T-helper 1 cell (primary cell): ENCODE measurements at regions not wholly inside any gene's neighbourhood (a gene's known extent, or its start where the extent isn't known, plus 50 kb on each side); places are given as distances from the start of the nearest gene placed in this dataset.

ENCODE experiments used
- DNase-seq, 5 donors: peaks; one replicate each; pipeline ENCODE4 v3.0.0-alpha.2; 2012 to 2020

DNA sequence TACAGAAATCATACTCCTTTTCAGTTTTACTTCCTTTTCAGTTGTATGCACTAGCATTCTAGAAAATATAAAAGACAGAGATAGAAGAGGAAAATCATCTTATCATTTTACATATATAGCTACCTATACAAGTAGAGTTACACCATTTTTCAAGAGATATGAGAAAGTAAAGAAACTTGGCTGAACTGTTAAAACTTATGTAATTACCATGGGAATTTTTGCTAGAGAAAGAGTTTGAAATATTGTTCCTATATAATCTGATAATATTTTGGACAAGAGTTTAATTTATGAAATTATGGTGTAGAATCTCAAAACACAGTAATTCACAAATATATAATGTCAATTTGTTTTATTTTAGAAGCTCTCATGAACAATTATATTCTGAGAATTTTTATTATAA, 180.8 kb downstream of the PLPPR4 start:
- DNase-seq, result no peak

- no peak for DNase-seq
These were observed 181.2 kb downstream of the PLPPR4 start for GRCh38 chr1:99445486-99445885.

- DNase-seq, result no peak
These were observed 183.4 kb downstream of the PLPPR4 start for GRCh38 chr1:99447721-99448120.

- DNase-seq, result no peak
These were observed 190.2 kb upstream of the PALMD start for GRCh38 chr1:99455760-99456159.

GRCh38 chr1:99456536-99456935, 189.4 kb upstream of the PALMD start:
- DNase-seq, result no peak

DNA sequence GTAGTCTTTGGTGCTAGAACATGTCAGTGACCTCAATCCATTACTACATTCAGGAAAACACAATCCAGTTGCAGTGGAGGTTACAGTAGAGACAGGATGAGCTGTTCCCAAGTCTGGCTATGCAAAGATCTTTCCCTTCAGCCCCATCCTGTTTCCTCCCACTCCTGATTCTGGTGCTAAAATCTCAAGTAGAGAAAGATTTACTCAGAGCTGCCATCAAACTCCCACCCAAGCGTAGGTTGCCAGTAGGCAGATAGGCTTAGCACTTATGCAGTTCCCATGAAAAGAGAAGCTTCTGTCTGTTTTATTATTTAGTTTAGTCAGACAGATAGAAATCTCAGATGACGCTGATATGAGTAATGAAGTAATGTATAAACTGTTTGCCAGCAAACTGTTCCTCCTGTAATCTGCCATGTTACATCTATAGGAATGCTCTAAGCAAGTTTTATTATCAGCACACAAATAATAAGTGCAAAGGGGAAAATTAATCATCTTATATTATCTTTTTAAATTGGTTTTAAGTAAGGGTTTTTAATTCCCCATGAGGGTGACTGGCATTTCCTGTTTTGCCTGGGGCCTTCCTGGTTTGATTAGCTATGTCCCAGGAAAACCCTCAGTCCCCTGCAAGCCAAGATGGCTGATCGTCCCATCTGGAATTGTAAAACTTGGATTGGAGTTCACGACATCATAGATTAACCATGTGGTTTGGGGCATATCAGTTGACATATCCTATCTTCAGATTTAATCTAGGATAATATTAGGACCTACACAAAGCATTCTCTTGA, 188.3 kb upstream of the PALMD start:
- DNase-seq, result no peak

- DNase-seq, result no peak
These were observed 184.4 kb upstream of the PALMD start for GRCh38 chr1:99461499-99461898.

DNA sequence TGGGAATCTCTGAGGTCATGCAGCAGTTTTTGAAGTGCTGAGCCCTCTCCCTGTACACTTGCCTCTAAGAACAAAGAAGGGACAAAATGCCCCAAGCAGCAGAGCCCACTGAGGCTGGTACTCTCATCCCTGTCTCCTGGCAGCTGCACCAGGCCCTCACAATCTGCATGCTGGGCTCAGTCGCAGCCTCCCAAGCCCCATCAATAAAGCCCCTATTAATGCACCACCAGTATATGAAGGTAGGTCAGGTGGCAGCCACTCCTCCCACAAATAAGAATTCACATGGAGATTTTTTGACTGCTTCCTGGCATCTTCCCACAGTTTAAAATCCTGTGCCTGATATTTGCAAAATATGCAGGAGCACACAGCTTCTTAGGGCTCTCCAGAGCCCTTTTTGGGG, 181.2 kb upstream of the PALMD start:
- DNase-seq, result no peak

DNA sequence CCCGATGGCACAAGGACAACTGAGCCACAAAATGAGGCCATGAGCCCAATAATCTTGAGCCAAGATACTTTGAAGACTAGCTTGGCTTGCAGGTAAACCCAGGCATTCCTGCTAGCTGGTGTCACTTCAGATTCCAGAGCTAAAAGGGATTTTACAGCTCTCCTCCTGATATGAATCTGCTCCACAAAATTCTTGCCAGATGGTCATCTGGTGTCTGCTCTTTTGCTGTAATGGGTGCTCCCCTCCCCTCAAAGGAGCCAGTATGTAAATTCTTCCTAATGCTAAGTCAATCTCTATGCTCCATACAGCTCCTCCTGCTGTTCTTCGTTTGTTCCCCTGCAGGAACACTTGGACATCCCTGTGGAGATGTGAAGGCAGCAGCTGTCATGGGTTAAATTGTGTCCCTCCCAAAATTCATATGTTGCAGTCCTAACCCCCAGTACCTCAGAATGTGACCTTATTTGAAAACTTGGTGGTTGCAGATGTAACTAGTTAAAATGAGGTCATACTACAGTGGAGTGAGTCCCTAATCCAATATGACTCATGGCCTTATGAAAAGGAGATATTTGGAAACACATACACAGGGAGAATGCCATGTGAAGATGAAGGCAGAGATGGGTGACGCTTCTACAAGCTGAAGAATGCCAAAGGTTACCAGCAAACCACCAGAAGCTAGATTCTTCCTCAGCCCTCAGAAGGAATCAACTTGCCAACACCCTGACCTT, 180.6 kb upstream of the PALMD start:
- DNase-seq, result no peak

DNA sequence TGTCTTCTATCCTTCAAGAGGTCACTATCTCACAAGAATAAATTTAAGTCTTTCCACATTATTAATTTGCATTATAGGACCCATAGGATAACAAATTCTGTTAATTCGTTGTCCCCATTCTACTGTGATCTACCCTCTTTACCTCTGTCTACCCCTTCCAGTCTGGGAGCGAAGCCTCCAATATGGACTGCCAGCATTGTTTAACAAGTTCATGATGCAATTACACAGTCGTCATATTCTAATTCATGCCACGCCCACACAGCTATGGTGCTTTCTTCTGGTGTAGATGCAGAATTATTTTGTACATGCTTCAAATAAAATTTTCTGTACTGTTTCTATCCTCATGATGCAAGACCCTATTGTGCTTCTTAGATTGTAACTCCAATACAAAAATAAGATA, 178.3 kb upstream of the PALMD start:
- no peak for DNase-seq

- no peak for DNase-seq
These were observed 176.4 kb upstream of the PALMD start for GRCh38 chr1:99469550-99469971.

GRCh38 chr1:99472893-99473292, 173.0 kb upstream of the PALMD start:
- DNase-seq, result no peak

- DNase-seq, result no peak
These were observed 171.5 kb upstream of the PALMD start for GRCh38 chr1:99474350-99474893.

GRCh38 chr1:99476058-99476457, 169.9 kb upstream of the PALMD start:
- DNase-seq, result no peak

DNA sequence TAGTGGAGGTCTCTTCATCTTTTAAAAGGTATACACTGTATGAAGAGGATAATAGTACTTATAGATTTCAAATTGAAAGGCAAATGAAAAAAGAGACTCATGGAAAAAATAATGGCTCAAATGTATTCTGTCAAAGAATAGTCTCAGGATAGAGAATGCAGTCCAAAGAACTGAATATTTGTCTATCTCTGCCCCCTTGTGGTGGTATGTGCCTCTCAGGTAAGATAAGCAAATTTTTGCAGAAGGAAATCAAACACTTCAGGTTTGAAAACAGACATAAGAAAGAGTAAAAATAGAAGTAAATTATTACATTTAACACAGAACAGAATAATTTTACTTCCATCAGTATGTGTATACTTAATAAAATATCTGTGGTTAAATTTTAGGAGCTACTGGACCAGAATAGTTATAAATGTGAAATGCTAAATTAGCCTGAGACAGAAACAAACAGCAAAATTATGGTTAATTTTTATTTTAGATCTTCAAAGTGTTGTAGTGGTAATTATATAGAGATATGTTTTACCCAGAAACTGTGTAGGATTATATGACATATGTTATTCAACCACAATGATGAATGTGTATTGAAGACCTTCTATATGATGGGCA, 164.4 kb upstream of the PALMD start:
- peak in 4 of 5 donors; percentile 7 to 26 (median 16) for DNase-seq

DNA sequence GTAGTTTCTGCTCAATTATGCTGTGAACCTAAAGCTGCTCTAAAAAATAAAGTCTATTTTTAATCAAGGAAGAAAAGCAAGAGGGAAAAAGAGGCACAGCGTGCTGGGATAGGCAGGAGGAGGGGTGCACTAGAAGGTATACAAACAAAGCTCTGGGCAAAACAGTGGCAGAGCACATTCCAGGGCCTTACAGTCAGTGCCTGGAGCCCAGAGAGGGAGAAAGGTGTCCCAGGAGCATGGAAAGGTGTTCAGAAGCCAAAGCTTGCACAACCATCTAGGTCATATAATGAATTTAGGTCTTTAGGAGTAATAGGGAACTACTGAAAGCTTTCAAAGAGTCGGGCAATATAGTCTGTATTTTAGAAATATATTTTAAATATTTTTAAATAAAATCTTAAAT, 163.6 kb upstream of the PALMD start:
- no peak for DNase-seq

- DNase-seq, result no peak
These were observed 163.2 kb upstream of the PALMD start for GRCh38 chr1:99482750-99483149.

- DNase-seq, result no peak
These were observed 155.9 kb upstream of the PALMD start for GRCh38 chr1:99490031-99490430.

DNA sequence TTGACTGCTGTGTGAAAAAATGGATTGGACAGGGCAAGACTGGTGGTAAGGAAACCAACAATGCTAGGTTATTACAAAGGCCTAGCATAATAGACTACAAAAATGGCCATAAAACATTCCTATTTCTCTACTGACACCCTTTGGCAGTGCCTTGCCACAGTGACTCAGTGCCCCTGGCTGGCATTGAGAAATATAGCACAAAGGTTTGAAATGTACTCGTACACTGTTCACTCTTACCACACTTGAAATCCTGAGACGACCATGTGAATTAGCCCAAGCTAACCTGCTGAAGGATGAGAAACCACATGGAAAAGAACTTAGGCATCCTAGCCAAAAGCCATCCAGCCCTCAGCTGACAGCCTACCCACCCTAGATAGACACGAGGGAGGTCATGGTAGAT, 149.8 kb upstream of the PALMD start:
- DNase-seq, result no peak

DNA sequence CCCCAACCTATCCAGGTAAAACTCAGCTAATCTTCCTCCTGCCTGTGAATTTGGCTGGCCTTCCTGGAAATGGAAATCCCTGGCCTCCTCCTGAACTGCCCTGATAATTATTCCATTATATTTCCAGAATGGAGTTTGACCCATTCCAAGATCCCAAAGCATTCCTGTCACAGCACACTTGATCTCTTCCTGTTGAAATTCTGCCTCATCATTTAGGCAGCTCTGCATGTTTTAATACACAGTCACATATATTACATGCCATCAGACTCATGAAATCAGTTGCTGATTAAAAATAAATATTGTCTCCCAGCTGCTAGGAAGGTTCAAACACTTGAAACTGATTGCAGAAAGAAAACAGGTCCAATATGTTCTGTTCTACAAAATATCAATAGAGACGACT, 148.2 kb upstream of the PALMD start:
- DNase-seq, result no peak

DNA sequence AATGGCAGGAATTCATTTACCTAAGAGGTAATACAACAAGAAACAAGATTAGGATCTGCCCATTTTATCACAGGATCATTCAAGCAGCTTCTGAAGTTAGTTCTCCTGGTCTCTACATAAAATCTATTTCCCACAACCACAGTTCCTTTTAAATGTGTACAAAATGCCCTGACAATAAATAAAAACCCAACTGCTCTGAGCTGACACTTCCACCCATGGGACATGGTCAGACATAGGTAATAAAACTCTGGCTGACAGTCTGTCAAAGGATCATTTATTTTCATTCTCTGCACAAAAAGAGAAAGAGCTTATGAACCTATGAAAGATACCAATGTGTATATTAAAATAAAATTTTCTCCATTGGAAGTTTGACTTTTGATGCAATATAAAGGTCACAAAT, 145.4 kb upstream of the PALMD start:
- DNase-seq, result no peak

DNA sequence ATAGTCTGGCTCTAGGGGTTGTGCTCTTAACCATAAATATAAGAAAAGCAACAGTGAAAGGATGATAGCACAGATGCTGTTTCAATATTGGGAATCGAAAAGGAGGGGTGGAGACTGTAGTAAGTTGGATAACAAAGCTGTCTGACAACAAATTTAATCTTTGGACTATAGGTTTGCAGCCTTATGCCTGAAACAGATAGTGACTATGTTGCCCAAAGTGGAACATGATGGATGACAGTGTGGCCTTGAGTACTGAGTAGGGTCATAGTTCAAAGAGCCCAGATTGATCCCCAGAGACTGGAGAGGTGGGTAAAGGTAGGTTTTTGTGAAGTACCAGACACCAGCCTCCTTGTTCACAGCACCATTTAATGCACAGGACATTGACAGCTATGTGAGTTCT, 144.0 kb upstream of the PALMD start:
- DNase-seq, result no peak

DNA sequence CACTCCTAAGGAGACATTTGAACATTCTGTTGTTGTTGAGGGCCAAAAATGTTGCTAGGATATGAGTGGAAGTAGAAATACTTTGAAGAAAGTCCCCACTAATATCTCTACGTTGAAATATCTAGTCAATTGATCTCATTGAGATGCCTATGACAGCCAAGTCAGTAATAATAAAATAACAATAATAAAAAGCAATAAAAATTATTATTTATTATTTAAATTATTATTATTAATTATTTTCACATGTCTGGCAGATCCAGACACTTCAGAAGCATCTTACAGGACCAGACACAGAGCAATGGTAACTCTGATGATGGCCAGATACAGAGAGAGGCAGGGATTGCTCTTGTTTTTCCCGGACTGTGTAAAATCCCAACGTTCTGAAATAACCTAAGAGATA, 143.5 kb upstream of the PALMD start:
- DNase-seq, result no peak

DNA sequence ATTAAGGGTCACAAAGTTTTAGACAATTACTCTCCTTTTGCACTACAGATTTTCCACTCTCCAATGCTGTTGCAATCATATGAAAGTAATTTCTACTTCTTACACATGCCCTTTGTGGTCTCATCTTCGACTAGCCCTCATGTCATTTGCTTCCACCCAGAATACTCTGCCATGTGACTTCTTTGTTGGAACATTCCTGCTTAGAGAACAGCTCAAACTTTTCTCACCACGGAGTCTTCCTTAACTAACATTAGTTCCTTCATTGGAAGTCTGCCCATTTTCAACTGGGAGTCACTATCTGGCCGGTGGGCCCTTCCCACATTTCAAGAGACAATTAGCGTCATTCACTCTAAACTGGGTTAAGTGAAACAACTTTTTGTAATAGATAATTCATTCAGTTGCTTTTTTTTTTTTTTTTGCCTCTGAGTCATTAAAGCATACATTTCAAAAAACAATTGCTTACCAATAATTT, 142.6 kb upstream of the PALMD start:
- DNase-seq, result no peak
